ENCODE measurements at regions not wholly inside any gene's neighbourhood (a gene's known extent, or its start where the extent isn't known, plus 50 kb on each side); places are given as distances from the start of the nearest gene placed in this dataset.
"Not testable (repeated sequence)": the region's sequence is repeated elsewhere in the genome, so short reads cannot be mapped to it uniquely, and the experiment has no call there.

- Histone ChIP-seq H3K27ac (ENCODE audit: low read depth in 2 of 2, low read length in 1 of 2) (no peak overlapping the region), H3K79me2 (ENCODE audit: insufficient read depth) (no peaks in the 10 kb centered on the region), H2AFZ (ENCODE audit: low read depth) (no peak overlapping the region), H3K9ac (no peak overlapping the region), H3K9me2 (no peaks in the 10 kb centered on the region), H3F3A (replicated peaks; ENCODE audit: insufficient read depth) (no peaks in the 10 kb centered on the region), H3K4me3 (ENCODE audit: low read depth in 2 of 2, low read length in 1 of 2) (no peak overlapping the region), H3K27me3 (ENCODE audit: insufficient read depth) (no peaks in the 10 kb centered on the region), H4K20me1 (ENCODE audit: insufficient read depth) (no peaks in the 10 kb centered on the region), H3K9me3 (no peaks in the 10 kb centered on the region), H3K36me3 (replicated peaks in 1 of 2; ENCODE audit: control insufficient read depth in 1 of 2, insufficient read depth in 2 of 2, low read length in 1 of 2) (no peaks in the 10 kb centered on the region), H3K4me2 (no peak overlapping the region), H3K4me1 (ENCODE audit: control insufficient read depth in 1 of 2, insufficient read depth in 2 of 2, low read depth in 1 of 2, low read length in 1 of 2) (no peaks in the 10 kb centered on the region)
- POLR2A ChIA-PET = no interaction called here
- DNase-seq = no peak
- 0% methylated on average over 1 of the region's 1 CpG for WGBS (ENCODE audit: low lambda C conversion rate)
- TF ChIP-seq SMC3 (IDR thresholded peaks at IDR 0.05; ENCODE audit: low read depth, low read length) (no peak), TEAD4 (IDR thresholded peaks at IDR 0.05; ENCODE audit: borderline replicate concordance, insufficient read depth) (no peak), GABPA (IDR thresholded peaks at IDR 0.05; ENCODE audit: low read depth) (no peak), TCF12 (IDR thresholded peaks at IDR 0.05) (no peak), FOSL2 (IDR thresholded peaks at IDR 0.05; ENCODE audit: borderline replicate concordance, low read depth) (no peak), RFX5 (IDR thresholded peaks at IDR 0.05; ENCODE audit: low read length) (no peak), REST (IDR thresholded peaks at IDR 0.05; ENCODE audit: low read depth, low read length) (no peak), NRF1 (IDR thresholded peaks at IDR 0.05; ENCODE audit: low read depth, low read length) (no peak), EZH2phosphoT487 (IDR thresholded peaks at IDR 0.05; ENCODE audit: borderline replicate concordance, low read depth) (no peak), FOXJ3 (CRISPR knock-in tag; IDR thresholded peaks at IDR 0.05) (no peak)
- CTCF ChIA-PET = no interaction called here
Measured at GRCh38 chr4:66946761-66947160, 598.5 kb downstream of the CENPC start.

- Histone ChIP-seq H3K27ac (ENCODE audit: low read depth in 2 of 2, low read length in 1 of 2) (no peak overlapping the region), H3K79me2 (ENCODE audit: insufficient read depth) (no peaks in the 10 kb centered on the region), H3K36me3 (replicated peaks in 1 of 2; ENCODE audit: control insufficient read depth in 1 of 2, insufficient read depth in 2 of 2, low read length in 1 of 2) (no peaks in the 10 kb centered on the region), H3K9ac (no peak overlapping the region), H4K20me1 (ENCODE audit: insufficient read depth) (no peaks in the 10 kb centered on the region), H3K4me3 (ENCODE audit: low read depth in 2 of 2, low read length in 1 of 2) (no peak overlapping the region), H2AFZ (ENCODE audit: low read depth) (no peak overlapping the region), H3F3A (replicated peaks; ENCODE audit: insufficient read depth) (no peaks in the 10 kb centered on the region), H3K9me2 (no peaks in the 10 kb centered on the region), H3K4me1 (ENCODE audit: control insufficient read depth in 1 of 2, insufficient read depth in 2 of 2, low read depth in 1 of 2, low read length in 1 of 2) (no peaks in the 10 kb centered on the region), H3K9me3 (no peaks in the 10 kb centered on the region), H3K4me2 (no peak overlapping the region), H3K27me3 (ENCODE audit: insufficient read depth) (no peaks in the 10 kb centered on the region)
- ChIA-PET CTCF (no interaction called here), POLR2A (no interaction called here)
- DNase-seq = no peak
- WGBS (ENCODE audit: low lambda C conversion rate) = 1% methylated on average over 4 of the region's 4 CpGs
- TF ChIP-seq SMC3 (IDR thresholded peaks at IDR 0.05; ENCODE audit: low read depth, low read length) = no peak
- no peak for TF ChIP-seq TCF12 (IDR thresholded peaks at IDR 0.05)
- no peak for TF ChIP-seq NFIC (IDR thresholded peaks at IDR 0.05; ENCODE audit: borderline replicate concordance)
- no peak for TF ChIP-seq RXRA (IDR thresholded peaks at IDR 0.05; ENCODE audit: borderline replicate concordance, low read depth)
- TF ChIP-seq POLR2AphosphoS5 (IDR thresholded peaks at IDR 0.05; ENCODE audit: low read depth, low read length) = no peak
- TF ChIP-seq EP300 (IDR thresholded peaks at IDR 0.05; ENCODE audit: borderline replicate concordance in 1 of 2, low read depth in 1 of 2, low read length in 1 of 2) = no peak
- TF ChIP-seq GATA2 (CRISPR knock-in tag; IDR thresholded peaks at IDR 0.05) = no peak
- no peak for TF ChIP-seq MEF2A (IDR thresholded peaks at IDR 0.05; ENCODE audit: borderline replicate concordance, low read depth)
- no peak for TF ChIP-seq ELF1 (IDR thresholded peaks at IDR 0.05)
- no peak for TF ChIP-seq REST (IDR thresholded peaks at IDR 0.05; ENCODE audit: low read depth, low read length)
Measured at GRCh38 chr4:66943112-66943511, 602.2 kb downstream of the CENPC start.

- H3K4me2 ChIP-seq; H2AFZ ChIP-seq (ENCODE audit: low read depth); H3K27me3 ChIP-seq (ENCODE audit: insufficient read depth); H3K36me3 ChIP-seq (replicated peaks in 1 of 2; ENCODE audit: control insufficient read depth in 1 of 2, insufficient read depth in 2 of 2, low read length in 1 of 2); H3K9me3 ChIP-seq; H3K9ac ChIP-seq; H3F3A ChIP-seq (replicated peaks; ENCODE audit: insufficient read depth); CTCF ChIA-PET; H4K20me1 ChIP-seq (ENCODE audit: insufficient read depth); H3K4me1 ChIP-seq (ENCODE audit: control insufficient read depth in 1 of 2, insufficient read depth in 2 of 2, low read depth in 1 of 2, low read length in 1 of 2); H3K4me3 ChIP-seq (ENCODE audit: low read depth in 2 of 2, low read length in 1 of 2); H3K79me2 ChIP-seq (ENCODE audit: insufficient read depth); DNase-seq; H3K9me2 ChIP-seq; H3K27ac ChIP-seq (ENCODE audit: low read depth in 2 of 2, low read length in 1 of 2); POLR2A ChIA-PET: not testable (repeated sequence)
- WGBS (ENCODE audit: low lambda C conversion rate) = 53% methylated on average over 3 of the region's 3 CpGs
Measured at GRCh38 chr4:66931981-66932380, 613.3 kb downstream of the CENPC start.

Measured in SK-N-SH (cell line).